OCI-LY3 (cell line): ENCODE measurements at regions not wholly inside any gene's neighbourhood (a gene's known extent, or its start where the extent isn't known, plus 50 kb on each side); places are given as distances from the start of the nearest gene placed in this dataset.

Source experiments
- EZH2phosphoT487 ChIP-seq: fragments of 200-600 bp; shearing (Covaris generic); IDR thresholded peaks from 2 replicates; pipeline ENCODE4 v1.6.1; 2018; ENCODE audit warnings: antibody characterized with exemption, mixed run types, low read depth
- TF ChIP-seq, protein P1 (sequence below): fragments of 200-600, 300-600 bp; sonication (generic); IDR thresholded peaks from 2 replicates; pipeline ENCODE4 v1.5.1; 2014; ENCODE audit warnings: antibody characterized with exemption, low read length, low read depth

GRCh38 chr14:87524011-87524410, 469.0 kb downstream of the GALC start:
- TF ChIP-seq, protein P1, sequence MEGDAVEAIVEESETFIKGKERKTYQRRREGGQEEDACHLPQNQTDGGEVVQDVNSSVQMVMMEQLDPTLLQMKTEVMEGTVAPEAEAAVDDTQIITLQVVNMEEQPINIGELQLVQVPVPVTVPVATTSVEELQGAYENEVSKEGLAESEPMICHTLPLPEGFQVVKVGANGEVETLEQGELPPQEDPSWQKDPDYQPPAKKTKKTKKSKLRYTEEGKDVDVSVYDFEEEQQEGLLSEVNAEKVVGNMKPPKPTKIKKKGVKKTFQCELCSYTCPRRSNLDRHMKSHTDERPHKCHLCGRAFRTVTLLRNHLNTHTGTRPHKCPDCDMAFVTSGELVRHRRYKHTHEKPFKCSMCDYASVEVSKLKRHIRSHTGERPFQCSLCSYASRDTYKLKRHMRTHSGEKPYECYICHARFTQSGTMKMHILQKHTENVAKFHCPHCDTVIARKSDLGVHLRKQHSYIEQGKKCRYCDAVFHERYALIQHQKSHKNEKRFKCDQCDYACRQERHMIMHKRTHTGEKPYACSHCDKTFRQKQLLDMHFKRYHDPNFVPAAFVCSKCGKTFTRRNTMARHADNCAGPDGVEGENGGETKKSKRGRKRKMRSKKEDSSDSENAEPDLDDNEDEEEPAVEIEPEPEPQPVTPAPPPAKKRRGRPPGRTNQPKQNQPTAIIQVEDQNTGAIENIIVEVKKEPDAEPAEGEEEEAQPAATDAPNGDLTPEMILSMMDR, result no peak
- no peak for TF ChIP-seq EZH2phosphoT487
